Left lung (tissue), 4 donors: ENCODE measurements at regions not wholly inside any gene's neighbourhood (a gene's known extent, or its start where the extent isn't known, plus 50 kb on each side); places are given as distances from the start of the nearest gene placed in this dataset.
A peak's percentile ranks its signal among the peaks of the same experiment; 100 is the strongest.

ENCODE experiments used
- ATAC-seq: fragments of 200-7000 bp; cut with Tn5 transposase; one replicate; pipeline ENCODE4 v1.9.1; 2020; ENCODE audit warnings: moderate library complexity
- DNase-seq, 4 donors: peaks; one replicate each; pipeline ENCODE4 v3.0.0-alpha.2; 2013 to 2020
- H3K27ac ChIP-seq, 2 donors: fragments of 200-600 bp; sonication (generic) in 1 of 2; one replicate each; pipeline versions ENCODE4 v1.5.0 to v1.8.0; 2020 to 2021
- H3K27me3 ChIP-seq, 2 donors: fragments of 200-600 bp; sonication (generic) in 1 of 2; one replicate each; pipeline versions ENCODE4 v1.5.0 to v1.8.0; 2020 to 2021
- H3K36me3 ChIP-seq, 2 donors: fragments of 200-600 bp; sonication (generic) in 1 of 2; one replicate each; pipeline versions ENCODE4 v1.5.0 to v1.8.0; 2020 to 2021
- H3K4me1 ChIP-seq, 2 donors: fragments of 200-600 bp; one replicate each; pipeline ENCODE4 v1.8.0; 2021
- H3K4me3 ChIP-seq, 2 donors: fragments of 200-600 bp; sonication (generic) in 1 of 2; one replicate each; pipeline versions ENCODE4 v1.5.0 to v1.8.0; 2020 to 2021; ENCODE audit warnings: mild to moderate bottlenecking in 1 of 2
- H3K9me3 ChIP-seq, 2 donors: fragments of 200-600 bp; sonication (generic) in 1 of 2; one replicate each; pipeline versions ENCODE4 v1.5.0 to v1.8.0; 2020 to 2021
- CTCF ChIP-seq, 2 donors: fragments of 200-600 bp; sonication (generic) in 1 of 2; IDR thresholded peaks; one replicate each; pipeline versions ENCODE4 v1.5.0 to v1.8.0; 2021; ENCODE audit warnings: antibody characterized with exemption in 2 of 2
- intact Hi-C, 2 donors: fragments of 100-400 bp; cut with DNase I; formaldehyde crosslinking; loops; one replicate each; pipeline versions ENCODE4 v1.11.2 to v1.14.2; 2022
- donor health status: DM: no; HTN: yes; CAD: no.
- donor health status: DM: no; HTN: no; CAD: no.

DNA sequence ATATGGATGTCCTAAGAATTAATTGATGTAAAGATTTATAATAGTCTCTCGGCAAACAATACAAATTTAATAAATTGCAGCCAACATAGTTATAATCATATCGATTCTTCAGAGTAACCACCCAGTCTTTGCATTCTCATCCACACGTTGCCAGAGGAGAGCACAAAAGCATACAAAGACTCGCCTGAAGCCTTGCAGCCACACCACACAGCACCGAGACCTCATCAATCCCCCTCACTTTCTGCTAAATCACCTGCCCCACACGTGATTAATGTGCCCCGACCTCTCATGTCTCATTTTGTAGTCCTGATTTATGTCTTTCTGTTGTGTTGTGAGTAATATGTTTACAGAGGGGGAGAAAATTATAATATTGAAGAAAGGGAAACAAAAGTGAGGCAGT lies 510.4 kb downstream of the TRIML1 start:
- ATAC-seq (no peak), DNase-seq (no peak)
- H3K4me1 ChIP-seq, result no peaks in the 10 kb centered on the region
- H3K27me3 ChIP-seq, result no peaks in the 10 kb centered on the region
- no peaks in the 10 kb centered on the region for H3K9me3 ChIP-seq
- intact Hi-C loops, result no loop called here
- H3K27ac ChIP-seq, result no peak overlapping the region
- H3K36me3 ChIP-seq, result no peaks in the 10 kb centered on the region
- no peak overlapping the region for H3K4me3 ChIP-seq
- TF ChIP-seq CTCF (IDR thresholded peaks at IDR 0.05), result no peak

DNA sequence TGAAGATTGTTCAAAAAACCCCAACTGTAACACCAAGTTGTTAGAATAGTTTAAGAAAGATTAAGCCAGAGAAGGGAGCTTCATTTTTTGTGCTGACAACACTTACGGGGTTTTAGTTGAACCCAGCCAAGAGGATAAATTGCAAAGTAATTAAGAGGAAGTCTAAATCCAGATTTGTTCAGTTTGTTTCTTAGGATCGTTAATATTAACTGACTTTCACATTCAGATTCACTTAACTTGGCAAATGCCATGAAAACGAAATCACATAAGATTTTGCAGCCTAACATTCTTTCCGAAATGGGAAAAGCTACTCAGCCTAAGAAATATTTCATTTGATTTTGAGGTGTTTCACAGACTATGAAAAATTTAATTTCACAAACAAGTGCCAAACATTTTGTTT lies 511.3 kb downstream of the TRIML1 start:
- Histone ChIP-seq H3K9me3 (no peaks in the 10 kb centered on the region), H3K4me3 (no peak overlapping the region), H3K27ac (no peak overlapping the region), H3K4me1 (no peaks in the 10 kb centered on the region), H3K27me3 (no peaks in the 10 kb centered on the region), H3K36me3 (no peaks in the 10 kb centered on the region)
- DNase-seq (no peak), ATAC-seq (no peak)
- TF ChIP-seq CTCF (IDR thresholded peaks at IDR 0.05), result no peak
- intact Hi-C loops, result no loop called here

DNA sequence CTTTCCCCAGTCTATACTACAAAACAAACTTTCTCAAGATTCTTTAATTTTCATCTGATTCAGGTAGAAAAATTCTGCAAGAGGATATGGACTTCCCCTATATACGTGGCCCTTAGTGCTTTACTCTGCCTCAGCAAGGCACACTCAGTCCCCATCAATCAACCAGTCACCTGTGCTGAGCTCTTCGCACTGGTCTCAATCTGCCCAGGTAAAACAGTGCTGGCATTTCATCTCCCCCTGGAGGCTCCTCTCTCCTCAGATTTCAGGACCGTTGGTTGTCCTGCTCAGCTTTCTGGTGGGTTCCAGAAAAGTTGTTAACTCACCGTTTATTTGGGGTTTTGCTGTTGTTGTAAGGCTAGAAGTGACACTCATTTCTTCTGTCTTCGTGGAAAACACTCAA lies 518.1 kb downstream of the TRIML1 start:
- H3K27me3 ChIP-seq, result no peaks in the 10 kb centered on the region
- intact Hi-C loops, result no loop called here
- no peaks in the 10 kb centered on the region for H3K4me1 ChIP-seq
- H3K4me3 ChIP-seq, result no peak overlapping the region
- no peak for ATAC-seq
- no peaks in the 10 kb centered on the region for H3K36me3 ChIP-seq
- H3K9me3 ChIP-seq, result peaks cover 0 to 11% of the 10 kb centered on the region in 2 donors
- no peak for DNase-seq
- H3K27ac ChIP-seq, result no peak overlapping the region
- no peak for TF ChIP-seq CTCF (IDR thresholded peaks at IDR 0.05)

- no peak overlapping the region for H3K4me3 ChIP-seq
- no peak overlapping the region for H3K27ac ChIP-seq
- H3K9me3 ChIP-seq, result peaks cover 0 to 11% of the 10 kb centered on the region in 2 donors
- intact Hi-C loops, result no loop called here
- TF ChIP-seq CTCF (IDR thresholded peaks at IDR 0.05), result no peak
- peak in 1 of 4 donors; percentile 79 for DNase-seq
- no peaks in the 10 kb centered on the region for H3K27me3 ChIP-seq
- ATAC-seq, result no peak
- H3K36me3 ChIP-seq, result no peaks in the 10 kb centered on the region
- no peaks in the 10 kb centered on the region for H3K4me1 ChIP-seq
These were observed 519.8 kb downstream of the TRIML1 start for GRCh38 chr4:188658958-188659522.

GRCh38 chr4:188660796-188661195 lies 521.6 kb downstream of the TRIML1 start:
- H3K27ac ChIP-seq, result no peak overlapping the region
- intact Hi-C loops, result no loop called here
- ATAC-seq, result no peak
- no peaks in the 10 kb centered on the region for H3K27me3 ChIP-seq
- peaks cover 0 to 11% of the 10 kb centered on the region in 2 donors for H3K9me3 ChIP-seq
- no peak for DNase-seq
- H3K4me3 ChIP-seq, result no peak overlapping the region
- H3K36me3 ChIP-seq, result no peaks in the 10 kb centered on the region
- H3K4me1 ChIP-seq, result no peaks in the 10 kb centered on the region
- TF ChIP-seq CTCF (IDR thresholded peaks at IDR 0.05), result no peak
